ENCODE measurements at regions not wholly inside any gene's neighbourhood (a gene's known extent, or its start where the extent isn't known, plus 50 kb on each side); places are given as distances from the start of the nearest gene placed in this dataset.
"Not testable (repeated sequence)": the region's sequence is repeated elsewhere in the genome, so short reads cannot be mapped to it uniquely, and the experiment has no call there.

GRCh38 chr12:131312793-131313545 is 359.3 kb downstream of the ADGRD1 start:
- DNase-seq, result no peak
- peaks cover 3% of the 10 kb centered on the region for H3K27me3 Mint-ChIP-seq
- CTCF ChIA-PET, result no interaction called here
- peaks cover 6% of the 10 kb centered on the region for H3K4me1 Mint-ChIP-seq
- ATAC-seq, result no peak
- H3K36me3 Mint-ChIP-seq, result peaks cover 2% of the 10 kb centered on the region
- H3K4me3 Mint-ChIP-seq, result no peak overlapping the region
- peaks cover 3% of the 10 kb centered on the region for H3K9me3 Mint-ChIP-seq (ENCODE audit: low read depth)
- H3K27ac Mint-ChIP-seq, result no peak overlapping the region

- H3K27me3 Mint-ChIP-seq, result peaks cover 3% of the 10 kb centered on the region
- peaks cover 8% of the 10 kb centered on the region for H3K9me3 Mint-ChIP-seq (ENCODE audit: low read depth)
- no peak for ATAC-seq
- H3K36me3 Mint-ChIP-seq, result peaks cover 4% of the 10 kb centered on the region
- no peak for DNase-seq
- no peak overlapping the region for H3K4me3 Mint-ChIP-seq
- no peak overlapping the region for H3K27ac Mint-ChIP-seq
- H3K4me1 Mint-ChIP-seq, result peaks cover 6% of the 10 kb centered on the region
- CTCF ChIA-PET, result no interaction called here
Measured at GRCh38 chr12:131313635-131314034, 359.9 kb downstream of the ADGRD1 start.

- no peak for ATAC-seq
- peaks cover 3% of the 10 kb centered on the region for H3K27me3 Mint-ChIP-seq
- peaks cover 4% of the 10 kb centered on the region for H3K36me3 Mint-ChIP-seq
- H3K9me3 Mint-ChIP-seq (ENCODE audit: low read depth), result peaks cover 8% of the 10 kb centered on the region
- CTCF ChIA-PET, result no interaction called here
- peaks cover 6% of the 10 kb centered on the region for H3K4me1 Mint-ChIP-seq
- no peak overlapping the region for H3K27ac Mint-ChIP-seq
- no peak overlapping the region for H3K4me3 Mint-ChIP-seq
- DNase-seq, result no peak
Measured at GRCh38 chr12:131314524-131315090, 360.9 kb downstream of the ADGRD1 start.

- H3K27ac Mint-ChIP-seq, result no peak overlapping the region
- peaks cover 8% of the 10 kb centered on the region for H3K9me3 Mint-ChIP-seq (ENCODE audit: low read depth)
- CTCF ChIA-PET, result no interaction called here
- peaks cover 4% of the 10 kb centered on the region for H3K36me3 Mint-ChIP-seq
- DNase-seq (no peak), ATAC-seq (no peak)
- peaks cover 3% of the 10 kb centered on the region for H3K27me3 Mint-ChIP-seq
- peaks cover 6% of the 10 kb centered on the region for H3K4me1 Mint-ChIP-seq
- no peak overlapping the region for H3K4me3 Mint-ChIP-seq
Measured at GRCh38 chr12:131315601-131316000, 361.9 kb downstream of the ADGRD1 start.

GRCh38 chr12:131316388-131316787 is 362.7 kb downstream of the ADGRD1 start:
- H3K27me3 Mint-ChIP-seq, result peaks cover 3% of the 10 kb centered on the region
- H3K27ac Mint-ChIP-seq, result no peak overlapping the region
- no peak for DNase-seq
- CTCF ChIA-PET, result no interaction called here
- peaks cover 5% of the 10 kb centered on the region for H3K4me1 Mint-ChIP-seq
- peaks cover 4% of the 10 kb centered on the region for H3K36me3 Mint-ChIP-seq
- no peak for ATAC-seq
- peaks cover 8% of the 10 kb centered on the region for H3K9me3 Mint-ChIP-seq (ENCODE audit: low read depth)
- H3K4me3 Mint-ChIP-seq, result no peak overlapping the region

GRCh38 chr12:131318045-131318685 is 364.5 kb downstream of the ADGRD1 start:
- CTCF ChIA-PET, result no interaction called here

GRCh38 chr12:131321988-131322387 is 368.3 kb downstream of the ADGRD1 start:
- CTCF ChIA-PET, result no interaction called here
- Mint-ChIP-seq H3K27ac (no peak overlapping the region), H3K4me3 (no peak overlapping the region), H3K27me3 (no peaks in the 10 kb centered on the region), H3K9me3 (ENCODE audit: low read depth) (peaks cover 8% of the 10 kb centered on the region), H3K36me3 (peaks cover 5% of the 10 kb centered on the region), H3K4me1 (no peaks in the 10 kb centered on the region)
- DNase-seq (no peak), ATAC-seq (no peak)

More at GRCh38 chr12:131318045-131318685, 364.5 kb downstream of the ADGRD1 start:
- DNase-seq (no peak), ATAC-seq (no peak)
- Mint-ChIP-seq H3K27ac (no peak overlapping the region), H3K27me3 (no peaks in the 10 kb centered on the region), H3K4me3 (no peak overlapping the region), H3K9me3 (ENCODE audit: low read depth) (peaks cover 8% of the 10 kb centered on the region), H3K4me1 (no peaks in the 10 kb centered on the region), H3K36me3 (peaks cover 5% of the 10 kb centered on the region)

- H3K4me1 Mint-ChIP-seq; ATAC-seq; DNase-seq; H3K27ac Mint-ChIP-seq; H3K4me3 Mint-ChIP-seq; H3K27me3 Mint-ChIP-seq; H3K9me3 Mint-ChIP-seq (ENCODE audit: low read depth); H3K36me3 Mint-ChIP-seq; CTCF ChIA-PET: not testable (repeated sequence)
Measured at GRCh38 chr12:131322460-131322859, 368.8 kb downstream of the ADGRD1 start.

GRCh38 chr12:131323879-131324278 is 370.2 kb downstream of the ADGRD1 start:
- Mint-ChIP-seq H3K4me1 (no peaks in the 10 kb centered on the region), H3K9me3 (ENCODE audit: low read depth) (no peaks in the 10 kb centered on the region), H3K36me3 (peaks cover 1% of the 10 kb centered on the region), H3K27me3 (no peaks in the 10 kb centered on the region), H3K4me3 (no peak overlapping the region), H3K27ac (no peak overlapping the region)
- no peak for ATAC-seq
- no peak for DNase-seq
- CTCF ChIA-PET, result no interaction called here

GRCh38 chr12:131327521-131328488 is 374.1 kb downstream of the ADGRD1 start:
- no peaks in the 10 kb centered on the region for H3K4me1 Mint-ChIP-seq
- no peak for DNase-seq
- CTCF ChIA-PET, result no interaction called here
- H3K9me3 Mint-ChIP-seq (ENCODE audit: low read depth), result no peaks in the 10 kb centered on the region
- ATAC-seq, result no peak
- H3K27ac Mint-ChIP-seq, result no peak overlapping the region
- H3K4me3 Mint-ChIP-seq, result no peak overlapping the region
- H3K36me3 Mint-ChIP-seq, result no peaks in the 10 kb centered on the region
- H3K27me3 Mint-ChIP-seq, result no peaks in the 10 kb centered on the region

- H3K4me3 Mint-ChIP-seq; H3K36me3 Mint-ChIP-seq; DNase-seq; H3K27me3 Mint-ChIP-seq; H3K27ac Mint-ChIP-seq; ATAC-seq; CTCF ChIA-PET; H3K9me3 Mint-ChIP-seq (ENCODE audit: low read depth); H3K4me1 Mint-ChIP-seq: not testable (repeated sequence)
Measured at GRCh38 chr12:131328861-131329845, 375.4 kb downstream of the ADGRD1 start.

- Mint-ChIP-seq H3K27me3 (no peaks in the 10 kb centered on the region), H3K36me3 (no peaks in the 10 kb centered on the region), H3K9me3 (ENCODE audit: low read depth) (no peaks in the 10 kb centered on the region), H3K27ac (no peak overlapping the region), H3K4me3 (no peak overlapping the region), H3K4me1 (no peaks in the 10 kb centered on the region)
- CTCF ChIA-PET, result no interaction called here
- ATAC-seq (no peak), DNase-seq (no peak)
Measured at GRCh38 chr12:131330106-131330815, 376.6 kb downstream of the ADGRD1 start.
